ENCODE measurements at regions not wholly inside any gene's neighbourhood (a gene's known extent, or its start where the extent isn't known, plus 50 kb on each side); places are given as distances from the start of the nearest gene placed in this dataset.
"Not testable (repeated sequence)": the region's sequence is repeated elsewhere in the genome, so short reads cannot be mapped to it uniquely, and the experiment has no call there.

DNA sequence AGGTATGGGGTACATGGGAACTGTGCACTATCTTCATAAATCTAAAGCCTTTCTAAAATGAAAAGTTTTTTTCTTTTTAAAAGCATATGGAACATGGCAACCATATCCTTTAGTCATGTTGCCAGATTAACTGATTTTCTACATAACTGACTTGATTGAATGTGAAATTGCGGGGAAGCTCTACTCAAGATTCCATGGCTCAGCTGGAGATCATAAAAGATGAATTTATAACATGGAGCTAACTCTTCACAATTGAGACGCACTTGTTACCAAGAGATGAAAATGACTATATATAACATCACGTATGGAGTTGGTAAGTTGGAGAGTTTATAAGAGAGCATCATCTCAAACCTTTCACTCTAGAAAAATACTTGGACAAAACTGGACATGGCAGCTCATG is 190.2 kb upstream of the MYO3A start:
- TF ChIP-seq, protein P1, sequence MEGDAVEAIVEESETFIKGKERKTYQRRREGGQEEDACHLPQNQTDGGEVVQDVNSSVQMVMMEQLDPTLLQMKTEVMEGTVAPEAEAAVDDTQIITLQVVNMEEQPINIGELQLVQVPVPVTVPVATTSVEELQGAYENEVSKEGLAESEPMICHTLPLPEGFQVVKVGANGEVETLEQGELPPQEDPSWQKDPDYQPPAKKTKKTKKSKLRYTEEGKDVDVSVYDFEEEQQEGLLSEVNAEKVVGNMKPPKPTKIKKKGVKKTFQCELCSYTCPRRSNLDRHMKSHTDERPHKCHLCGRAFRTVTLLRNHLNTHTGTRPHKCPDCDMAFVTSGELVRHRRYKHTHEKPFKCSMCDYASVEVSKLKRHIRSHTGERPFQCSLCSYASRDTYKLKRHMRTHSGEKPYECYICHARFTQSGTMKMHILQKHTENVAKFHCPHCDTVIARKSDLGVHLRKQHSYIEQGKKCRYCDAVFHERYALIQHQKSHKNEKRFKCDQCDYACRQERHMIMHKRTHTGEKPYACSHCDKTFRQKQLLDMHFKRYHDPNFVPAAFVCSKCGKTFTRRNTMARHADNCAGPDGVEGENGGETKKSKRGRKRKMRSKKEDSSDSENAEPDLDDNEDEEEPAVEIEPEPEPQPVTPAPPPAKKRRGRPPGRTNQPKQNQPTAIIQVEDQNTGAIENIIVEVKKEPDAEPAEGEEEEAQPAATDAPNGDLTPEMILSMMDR (IDR thresholded peaks at IDR 0.05; ENCODE audit: unreplicated experiment): no peak
- no peak overlapping the region for H3K4me3 Mint-ChIP-seq
- H3K27me3 Mint-ChIP-seq (ENCODE audit: low read depth): peaks cover 8% of the 10 kb centered on the region
- no peak for DNase-seq (ENCODE audit: low spot score in 2 of 2, unreplicated experiment in 2 of 2)
- no peaks in the 10 kb centered on the region for H3K36me3 Mint-ChIP-seq
- H3K9me3 Mint-ChIP-seq: no peaks in the 10 kb centered on the region
- no peak overlapping the region for H3K27ac Mint-ChIP-seq
- H3K4me1 Mint-ChIP-seq: no peaks in the 10 kb centered on the region

DNA sequence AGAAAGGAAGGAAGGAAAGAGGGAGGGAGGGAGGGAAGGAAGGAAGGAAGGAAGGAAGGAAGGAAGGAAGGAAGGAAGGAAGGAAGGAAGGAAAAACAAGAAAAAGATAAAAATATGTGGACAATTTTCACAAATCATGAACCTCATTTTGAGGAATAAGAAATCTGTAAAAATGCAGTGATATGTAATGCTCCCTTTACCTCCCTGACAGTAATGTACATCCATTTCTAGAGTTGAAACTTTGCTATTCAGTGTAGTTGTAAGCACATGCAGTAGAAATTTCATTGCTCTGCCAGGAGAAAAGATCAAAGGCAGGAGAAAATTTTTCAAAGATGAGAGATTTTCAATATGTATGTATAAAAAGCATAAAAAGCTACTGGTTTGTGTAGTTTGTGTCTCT is 189.5 kb upstream of the MYO3A start:
- no peaks in the 10 kb centered on the region for H3K9me3 Mint-ChIP-seq
- TF ChIP-seq, protein P1 (IDR thresholded peaks at IDR 0.05; ENCODE audit: unreplicated experiment): no peak
- H3K4me1 Mint-ChIP-seq: no peaks in the 10 kb centered on the region
- DNase-seq (ENCODE audit: low spot score in 2 of 2, unreplicated experiment in 2 of 2): no peak
- H3K36me3 Mint-ChIP-seq: no peaks in the 10 kb centered on the region
- no peak overlapping the region for H3K4me3 Mint-ChIP-seq
- H3K27me3 Mint-ChIP-seq (ENCODE audit: low read depth): peaks cover 8% of the 10 kb centered on the region
- H3K27ac Mint-ChIP-seq: no peak overlapping the region

DNA sequence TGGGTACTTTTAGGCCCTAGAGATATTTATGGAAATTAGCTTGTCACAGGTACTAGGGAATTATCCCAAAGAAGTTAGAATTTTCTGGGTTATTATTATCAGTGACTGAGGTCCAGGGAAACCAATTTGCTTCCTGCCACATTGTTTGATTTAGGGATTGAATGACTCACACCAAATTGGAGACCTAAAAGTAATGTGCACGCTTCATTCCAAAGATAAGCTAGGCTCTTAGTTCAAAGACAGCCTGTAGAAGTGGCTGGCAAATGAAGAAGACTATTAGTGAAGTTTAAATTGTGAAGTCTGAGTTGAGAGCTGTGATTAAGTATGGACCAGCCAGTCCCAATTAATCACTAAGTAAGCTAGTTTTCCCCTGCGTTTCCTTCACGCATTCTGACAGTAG is 188.1 kb upstream of the MYO3A start:
- H3K4me3 Mint-ChIP-seq: no peak overlapping the region
- H3K4me1 Mint-ChIP-seq: no peaks in the 10 kb centered on the region
- no peak overlapping the region for H3K27ac Mint-ChIP-seq
- peaks cover 8% of the 10 kb centered on the region for H3K27me3 Mint-ChIP-seq (ENCODE audit: low read depth)
- no peaks in the 10 kb centered on the region for H3K9me3 Mint-ChIP-seq
- no peak for DNase-seq (ENCODE audit: low spot score in 2 of 2, unreplicated experiment in 2 of 2)
- TF ChIP-seq, protein P1 (IDR thresholded peaks at IDR 0.05; ENCODE audit: unreplicated experiment): no peak
- H3K36me3 Mint-ChIP-seq: no peaks in the 10 kb centered on the region

DNA sequence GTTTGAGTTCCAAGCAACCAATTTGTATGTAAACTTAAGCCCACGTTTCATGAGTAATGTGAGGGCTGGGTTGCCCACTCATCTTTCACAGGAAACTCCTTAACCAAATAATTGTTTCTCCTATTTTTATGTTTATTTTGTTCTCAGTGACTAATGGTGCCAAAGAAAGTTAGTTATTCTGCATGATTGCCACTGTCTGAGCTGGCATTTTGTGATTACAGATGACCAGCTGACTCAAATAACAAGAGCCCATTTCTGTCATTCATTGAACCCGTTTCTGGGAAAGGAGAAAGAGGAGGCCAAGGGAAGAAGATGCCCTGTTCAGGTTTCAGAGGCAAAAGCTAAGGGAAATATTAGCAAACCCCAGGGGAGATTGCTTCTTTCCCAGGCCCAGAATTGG is 186.9 kb upstream of the MYO3A start:
- H3K27ac Mint-ChIP-seq: no peak overlapping the region
- no peak overlapping the region for H3K4me3 Mint-ChIP-seq
- no peaks in the 10 kb centered on the region for H3K4me1 Mint-ChIP-seq
- no peak for DNase-seq (ENCODE audit: low spot score in 2 of 2, unreplicated experiment in 2 of 2)
- peaks cover 8% of the 10 kb centered on the region for H3K27me3 Mint-ChIP-seq (ENCODE audit: low read depth)
- H3K36me3 Mint-ChIP-seq: no peaks in the 10 kb centered on the region
- TF ChIP-seq, protein P1 (IDR thresholded peaks at IDR 0.05; ENCODE audit: unreplicated experiment): no peak
- no peaks in the 10 kb centered on the region for H3K9me3 Mint-ChIP-seq

DNA sequence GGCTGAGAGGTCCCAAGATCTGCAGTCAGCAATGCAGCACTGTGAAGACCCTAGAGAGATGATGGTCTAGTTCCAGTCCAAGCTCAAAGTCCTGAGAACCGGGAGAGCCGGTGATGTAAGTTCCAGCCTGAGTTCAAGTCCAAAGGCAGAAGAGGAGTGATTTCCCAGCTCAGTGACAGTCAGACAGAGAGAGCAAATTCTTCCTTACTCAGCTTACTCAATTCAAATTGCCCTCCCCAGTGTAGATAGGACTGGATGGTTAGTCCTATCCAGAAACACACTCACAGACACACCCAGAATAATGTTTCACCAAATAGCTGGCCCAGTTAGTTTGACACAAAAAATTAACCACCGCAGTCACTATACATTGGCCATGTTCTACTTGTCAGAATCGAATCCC is 185.5 kb upstream of the MYO3A start:
- Mint-ChIP-seq H3K4me1 (no peaks in the 10 kb centered on the region), H3K36me3 (no peaks in the 10 kb centered on the region), H3K27me3 (ENCODE audit: low read depth) (peaks cover 8% of the 10 kb centered on the region), H3K27ac (no peak overlapping the region), H3K4me3 (no peak overlapping the region), H3K9me3 (no peaks in the 10 kb centered on the region)
- no peak for DNase-seq (ENCODE audit: low spot score in 2 of 2, unreplicated experiment in 2 of 2)
- TF ChIP-seq, protein P1 (IDR thresholded peaks at IDR 0.05; ENCODE audit: unreplicated experiment): no peak

DNA sequence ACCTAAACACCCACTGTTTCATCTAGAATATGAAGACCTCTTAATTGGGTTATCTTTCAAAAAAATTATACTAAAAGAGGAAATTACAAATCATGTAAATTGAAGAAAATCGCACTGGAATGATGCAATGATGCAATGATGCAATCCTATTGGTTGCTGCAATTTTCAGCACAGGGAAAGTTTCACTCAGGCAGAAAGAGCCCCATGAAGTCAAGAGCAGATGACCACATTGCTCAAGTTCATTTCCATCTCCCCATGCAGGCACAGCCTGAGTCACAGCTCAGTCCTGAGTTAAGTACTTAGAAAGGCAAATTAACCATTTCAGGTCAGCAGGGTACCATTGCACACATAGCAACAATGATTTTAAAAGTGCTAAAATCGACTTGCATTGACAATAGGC is 180.3 kb upstream of the MYO3A start:
- H3K4me3 Mint-ChIP-seq: no peak overlapping the region
- no peak for DNase-seq (ENCODE audit: low spot score in 2 of 2, unreplicated experiment in 2 of 2)
- H3K27ac Mint-ChIP-seq: no peak overlapping the region
- no peaks in the 10 kb centered on the region for H3K27me3 Mint-ChIP-seq (ENCODE audit: low read depth)
- H3K4me1 Mint-ChIP-seq: peaks cover 15% of the 10 kb centered on the region
- TF ChIP-seq, protein P1 (IDR thresholded peaks at IDR 0.05; ENCODE audit: unreplicated experiment): no peak
- no peaks in the 10 kb centered on the region for H3K36me3 Mint-ChIP-seq
- H3K9me3 Mint-ChIP-seq: no peaks in the 10 kb centered on the region

DNA sequence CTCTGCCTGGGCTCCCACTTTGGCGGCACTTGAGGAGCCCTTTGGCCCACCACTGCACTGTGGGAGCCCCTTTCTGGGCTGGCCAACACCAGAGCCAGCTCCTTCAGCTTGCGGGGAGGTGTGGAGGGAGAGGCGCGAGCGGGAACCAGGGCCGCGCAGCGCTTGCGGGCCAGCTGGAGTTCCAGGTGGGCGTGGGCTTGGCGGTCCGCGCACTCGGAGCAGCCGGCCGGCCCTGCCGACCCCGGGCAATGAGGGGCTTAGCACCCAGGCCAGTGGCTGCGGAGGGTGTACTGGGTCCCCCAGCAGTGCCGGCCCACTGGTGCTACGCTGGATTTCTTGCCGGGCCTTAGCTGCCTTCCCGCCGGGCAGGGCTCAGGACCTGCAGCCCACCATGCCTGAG is 178.2 kb upstream of the MYO3A start:
- not testable (repeated sequence) for H3K27ac Mint-ChIP-seq; H3K36me3 Mint-ChIP-seq; H3K27me3 Mint-ChIP-seq (ENCODE audit: low read depth); DNase-seq (ENCODE audit: low spot score in 2 of 2, unreplicated experiment in 2 of 2); H3K9me3 Mint-ChIP-seq; H3K4me3 Mint-ChIP-seq
- peaks cover 21% of the 10 kb centered on the region for H3K4me1 Mint-ChIP-seq
